Peyer's patch (tissue), 4 donors: ENCODE measurements at regions not wholly inside any gene's neighbourhood (a gene's known extent, or its start where the extent isn't known, plus 50 kb on each side); places are given as distances from the start of the nearest gene placed in this dataset.
"Not testable (repeated sequence)": the region's sequence is repeated elsewhere in the genome, so short reads cannot be mapped to it uniquely, and the experiment has no call there.

Experiments
- DNase-seq, 3 donors: peaks; one replicate each; pipeline ENCODE4 v3.0.0-alpha.2; 2017 to 2019
- H3K27ac ChIP-seq, 4 donors: fragments of 200-600 bp; sonication (generic); one replicate each; pipeline ENCODE4 v1.5.1; 2016 to 2019
- H3K27me3 ChIP-seq, 2 donors: fragments of 200-600 bp; sonication (generic); one replicate each; pipeline ENCODE4 v1.5.1; 2019
- H3K36me3 ChIP-seq, 3 donors: fragments of 200-600 bp; sonication (generic); one replicate each; pipeline ENCODE4 v1.5.1; 2016 to 2019
- H3K4me1 ChIP-seq, 4 donors: fragments of 200-600 bp; sonication (generic); one replicate each; pipeline ENCODE4 v1.5.1; 2016 to 2019
- H3K4me3 ChIP-seq, 4 donors: fragments of 200-600 bp; sonication (generic); 1 replicate in 3 of 4; 2 replicates in 1 of 4; pipeline ENCODE4 v1.5.1; 2016 to 2019; ENCODE audit warnings: mild to moderate bottlenecking in 1 of 4
- H3K9me3 ChIP-seq, 4 donors: fragments of 200-600 bp; sonication (generic); one replicate each; pipeline ENCODE4 v1.5.1; 2016 to 2019; ENCODE audit warnings: mild to moderate bottlenecking in 1 of 4
- POLR2A ChIP-seq, 2 donors: fragments of 450-650 bp; IDR thresholded peaks; one replicate each; pipeline ENCODE4 v1.5.1; 2017; ENCODE audit warnings: antibody characterized with exemption in 2 of 2, mild to moderate bottlenecking in 2 of 2, moderate library complexity in 2 of 2
- TF ChIP-seq, protein P1 (sequence below), 6 experiments: fragments of 450-650 bp in 4 of 6; fragments of 200-600 bp in 2 of 6; sonication (generic) in 1 of 6; IDR thresholded peaks; one replicate each; pipeline ENCODE4 v1.5.1; 2017 to 2019; ENCODE audit warnings: antibody characterized with exemption in 6 of 6, mild to moderate bottlenecking in 3 of 6, moderate library complexity in 1 of 6

DNA sequence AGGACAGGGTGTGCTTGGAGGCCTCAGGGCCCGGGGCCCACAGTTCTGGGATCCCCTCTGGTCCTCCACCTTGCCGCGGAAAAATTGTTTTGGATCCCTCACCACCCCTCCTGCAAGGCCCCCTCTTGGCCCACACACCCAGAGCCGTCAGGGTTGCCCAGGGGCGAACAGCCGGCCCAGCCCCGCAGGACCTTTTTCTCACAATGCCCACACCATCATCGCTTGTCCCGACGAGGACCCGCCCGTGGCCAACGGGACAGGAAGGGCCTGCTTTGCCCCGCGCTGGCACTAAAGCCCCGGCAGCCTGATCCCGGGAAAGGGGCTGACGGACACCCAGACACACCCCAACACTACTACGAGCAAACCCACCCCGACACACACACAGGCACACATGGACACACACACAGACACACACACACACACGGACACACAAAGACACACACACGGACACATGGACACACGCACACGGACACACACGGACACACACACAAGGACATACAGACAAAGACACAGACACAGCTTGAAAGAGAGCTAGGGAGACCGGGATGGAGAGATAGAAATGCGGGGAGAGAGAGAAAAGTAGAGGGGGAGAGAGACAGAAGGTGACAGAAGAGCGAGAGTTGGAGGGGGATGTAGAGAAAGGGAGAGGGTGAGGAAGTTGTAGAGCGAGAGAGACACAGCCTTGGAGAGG, 1493.5 kb upstream of the DEFB115 start:
- DNase-seq = no peak
- no peak for TF ChIP-seq POLR2A (IDR thresholded peaks at IDR 0.05)
- TF ChIP-seq, protein P1, sequence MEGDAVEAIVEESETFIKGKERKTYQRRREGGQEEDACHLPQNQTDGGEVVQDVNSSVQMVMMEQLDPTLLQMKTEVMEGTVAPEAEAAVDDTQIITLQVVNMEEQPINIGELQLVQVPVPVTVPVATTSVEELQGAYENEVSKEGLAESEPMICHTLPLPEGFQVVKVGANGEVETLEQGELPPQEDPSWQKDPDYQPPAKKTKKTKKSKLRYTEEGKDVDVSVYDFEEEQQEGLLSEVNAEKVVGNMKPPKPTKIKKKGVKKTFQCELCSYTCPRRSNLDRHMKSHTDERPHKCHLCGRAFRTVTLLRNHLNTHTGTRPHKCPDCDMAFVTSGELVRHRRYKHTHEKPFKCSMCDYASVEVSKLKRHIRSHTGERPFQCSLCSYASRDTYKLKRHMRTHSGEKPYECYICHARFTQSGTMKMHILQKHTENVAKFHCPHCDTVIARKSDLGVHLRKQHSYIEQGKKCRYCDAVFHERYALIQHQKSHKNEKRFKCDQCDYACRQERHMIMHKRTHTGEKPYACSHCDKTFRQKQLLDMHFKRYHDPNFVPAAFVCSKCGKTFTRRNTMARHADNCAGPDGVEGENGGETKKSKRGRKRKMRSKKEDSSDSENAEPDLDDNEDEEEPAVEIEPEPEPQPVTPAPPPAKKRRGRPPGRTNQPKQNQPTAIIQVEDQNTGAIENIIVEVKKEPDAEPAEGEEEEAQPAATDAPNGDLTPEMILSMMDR (IDR thresholded peaks at IDR 0.05) = no peak

DNA sequence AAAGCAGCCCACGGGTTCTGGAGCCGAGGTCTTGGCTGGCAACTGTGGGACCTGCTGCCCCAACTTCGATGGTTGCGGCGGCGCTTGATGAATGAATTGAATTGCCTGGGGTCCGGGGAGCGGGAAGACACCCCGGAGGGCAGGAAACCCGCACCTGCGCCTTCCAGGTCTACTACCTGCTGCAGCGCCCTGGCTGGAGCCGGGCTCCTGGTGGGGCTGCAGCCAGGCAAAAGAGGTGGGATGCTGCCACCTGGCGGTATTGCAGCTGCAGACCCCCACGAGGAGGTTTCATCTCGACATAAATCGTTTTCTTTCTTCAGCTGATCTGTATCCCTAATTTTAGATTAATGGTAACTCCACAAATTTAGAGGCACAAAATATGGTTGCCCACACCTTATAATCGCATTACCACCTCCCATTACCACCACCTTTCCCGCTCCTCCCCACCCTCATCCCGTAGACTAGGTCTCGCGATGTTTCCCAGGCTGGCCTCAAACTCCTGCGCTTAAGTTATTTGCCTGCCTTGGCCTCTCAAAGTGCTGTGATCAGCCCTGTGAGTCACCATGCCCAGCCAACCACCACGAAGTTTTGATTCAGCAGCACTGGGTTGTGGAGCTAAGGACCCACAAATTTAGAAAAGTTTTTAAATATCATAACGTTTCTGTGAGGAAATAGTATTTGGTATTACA, 1492.4 kb upstream of the DEFB115 start:
- H3K4me3 ChIP-seq, H3K27ac ChIP-seq, H3K9me3 ChIP-seq, DNase-seq, H3K36me3 ChIP-seq, H3K27me3 ChIP-seq, H3K4me1 ChIP-seq: not testable (repeated sequence)

More for the DNA sequence above, 1493.5 kb upstream of the DEFB115 start:
- Histone ChIP-seq H3K4me3 (no peak overlapping the region), H3K27ac (no peak overlapping the region), H3K36me3 (no peaks in the 10 kb centered on the region), H3K9me3 (peaks cover 0 to 6% (median 0%) of the 10 kb centered on the region in 4 donors), H3K4me1 (no peaks in the 10 kb centered on the region), H3K27me3 (no peaks in the 10 kb centered on the region)

DNA sequence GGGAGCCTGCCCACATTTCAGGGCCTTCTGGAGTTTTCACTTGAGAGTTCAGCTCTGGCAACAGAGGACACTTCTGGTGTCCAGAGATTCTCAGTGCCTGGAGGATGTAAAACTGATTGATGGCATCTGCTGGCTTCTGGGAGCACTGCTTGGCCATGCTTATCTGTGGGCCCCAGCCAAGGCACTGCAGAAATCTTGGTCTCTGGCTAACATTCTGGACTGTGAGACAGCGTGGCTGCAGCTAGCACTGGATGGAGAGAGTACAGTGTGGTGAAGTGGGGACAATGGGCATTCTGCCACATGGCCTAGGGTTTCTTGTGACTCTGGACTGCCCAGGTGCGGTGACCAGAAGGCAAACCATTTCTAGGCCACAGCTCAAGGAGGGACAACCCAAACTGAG, 1479.4 kb upstream of the DEFB115 start:
- not testable (repeated sequence) for H3K27ac ChIP-seq, H3K4me3 ChIP-seq, DNase-seq, H3K27me3 ChIP-seq, H3K36me3 ChIP-seq, H3K4me1 ChIP-seq, H3K9me3 ChIP-seq

DNA sequence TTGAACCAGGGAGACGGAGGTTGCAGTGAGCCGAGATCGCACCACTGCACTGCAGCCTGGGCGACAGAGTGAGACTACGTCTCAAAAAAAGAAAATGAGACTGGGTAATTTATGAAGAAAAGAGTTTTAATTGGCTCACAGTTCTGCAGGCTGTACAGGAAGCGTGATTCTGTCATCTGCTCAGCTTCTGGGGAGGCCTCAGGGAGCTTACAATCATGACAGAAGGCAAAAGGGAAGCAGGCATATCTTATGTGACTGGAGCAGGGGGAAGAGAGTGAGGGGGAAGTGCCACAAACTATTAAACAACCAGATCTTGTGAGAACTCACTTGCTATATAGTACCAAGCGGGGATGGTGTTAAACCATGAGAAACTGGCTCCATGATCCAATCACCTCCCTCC, 1476.2 kb upstream of the DEFB115 start:
- H3K4me1 ChIP-seq, H3K27me3 ChIP-seq, H3K36me3 ChIP-seq, H3K9me3 ChIP-seq, H3K27ac ChIP-seq, DNase-seq, H3K4me3 ChIP-seq: not testable (repeated sequence)

DNA sequence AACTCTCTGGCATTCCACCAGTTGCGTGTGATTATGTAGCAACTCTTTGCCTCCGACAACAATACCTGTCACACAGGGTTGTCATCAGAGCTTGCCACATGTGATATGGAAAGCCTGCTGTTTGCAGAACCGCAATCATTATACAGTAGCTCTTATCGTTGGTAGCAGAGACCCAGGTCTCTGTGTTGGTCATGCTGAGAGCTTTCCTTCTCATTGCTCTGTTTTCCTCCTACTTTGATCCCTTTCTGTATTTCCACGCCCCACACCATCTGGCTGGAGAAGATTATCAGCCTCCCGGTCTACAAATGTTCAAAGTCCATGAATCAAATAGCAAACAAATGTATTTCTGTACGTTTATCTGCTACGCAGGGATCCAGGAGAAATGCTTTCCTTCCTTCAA, 1475.6 kb upstream of the DEFB115 start:
- DNase-seq, H3K36me3 ChIP-seq, H3K27me3 ChIP-seq, H3K27ac ChIP-seq, H3K4me3 ChIP-seq, H3K9me3 ChIP-seq, H3K4me1 ChIP-seq: not testable (repeated sequence)

DNA sequence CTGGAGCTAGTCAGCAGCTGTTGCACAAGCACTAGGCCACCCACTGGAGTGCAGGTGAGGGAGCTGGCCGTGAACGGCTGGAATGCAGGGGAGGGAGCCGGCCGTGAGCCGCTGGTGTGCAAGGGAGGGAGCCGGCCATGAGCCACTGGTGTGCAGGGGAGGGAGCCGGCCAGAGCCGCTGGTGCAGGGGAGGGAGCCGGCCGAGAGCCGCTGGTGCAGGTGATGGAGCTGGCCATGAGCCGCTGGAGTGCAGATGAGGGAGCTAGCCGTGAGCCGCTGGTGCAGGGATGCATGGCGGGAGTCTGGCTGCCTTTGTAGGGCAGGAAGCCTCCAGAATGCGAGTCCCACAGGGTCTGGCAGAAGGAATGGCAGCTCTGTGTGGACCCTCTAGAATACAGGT, 1470.0 kb upstream of the DEFB115 start:
- not testable (repeated sequence) for H3K9me3 ChIP-seq, H3K4me3 ChIP-seq, H3K27me3 ChIP-seq, H3K36me3 ChIP-seq, H3K27ac ChIP-seq, DNase-seq, H3K4me1 ChIP-seq

DNA sequence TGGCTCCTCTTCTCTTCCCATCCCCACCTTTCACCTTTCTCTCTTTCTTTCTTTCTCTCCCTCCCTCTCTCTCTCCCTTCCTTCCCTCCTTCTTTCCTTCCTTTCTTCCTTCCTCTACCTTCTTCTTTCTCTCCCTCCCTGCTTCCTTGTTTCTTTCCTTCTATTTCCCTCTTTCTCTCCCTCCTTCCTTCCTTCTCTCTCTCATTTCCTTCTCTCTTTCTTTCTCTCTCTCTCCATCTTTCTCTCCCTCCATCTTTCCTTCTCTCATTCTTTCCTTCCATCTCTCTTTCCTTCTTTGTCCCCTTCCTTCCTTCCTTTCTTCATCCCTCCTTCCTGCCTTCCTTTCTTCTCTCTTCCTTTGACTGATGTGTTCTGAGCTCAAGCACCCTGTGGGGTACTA, 1467.0 kb upstream of the DEFB115 start:
- Histone ChIP-seq H3K4me3 (no peak overlapping the region), H3K9me3 (peaks cover 0 to 6% (median 0%) of the 10 kb centered on the region in 4 donors), H3K27ac (no peak overlapping the region), H3K4me1 (no peaks in the 10 kb centered on the region), H3K36me3 (no peaks in the 10 kb centered on the region), H3K27me3 (no peaks in the 10 kb centered on the region)
- no peak for TF ChIP-seq POLR2A (IDR thresholded peaks at IDR 0.05)
- TF ChIP-seq, protein P1 (IDR thresholded peaks at IDR 0.05) = no peak
- no peak for DNase-seq

DNA sequence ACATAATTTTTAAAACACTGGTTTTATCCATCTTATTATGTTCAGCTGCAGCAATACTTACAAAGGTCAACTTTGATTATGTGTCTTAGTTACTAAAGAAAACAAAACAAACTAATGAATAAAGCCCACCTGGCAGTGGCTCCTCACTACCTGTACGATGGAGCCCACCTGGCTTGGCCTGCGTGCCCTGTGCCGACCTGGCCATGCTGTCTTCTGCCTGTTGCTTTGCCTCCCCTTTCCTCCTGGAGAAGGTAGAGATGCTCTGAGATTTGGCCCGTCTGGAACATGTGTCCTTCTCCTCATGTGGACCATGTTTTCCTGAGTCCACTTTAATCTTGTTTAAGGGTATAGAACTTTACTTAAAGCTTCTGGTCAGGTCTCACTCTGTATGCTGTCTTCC, 1426.0 kb upstream of the DEFB115 start:
- DNase-seq, H3K27ac ChIP-seq, H3K4me1 ChIP-seq, H3K36me3 ChIP-seq, H3K9me3 ChIP-seq, H3K4me3 ChIP-seq, H3K27me3 ChIP-seq: not testable (repeated sequence)

DNA sequence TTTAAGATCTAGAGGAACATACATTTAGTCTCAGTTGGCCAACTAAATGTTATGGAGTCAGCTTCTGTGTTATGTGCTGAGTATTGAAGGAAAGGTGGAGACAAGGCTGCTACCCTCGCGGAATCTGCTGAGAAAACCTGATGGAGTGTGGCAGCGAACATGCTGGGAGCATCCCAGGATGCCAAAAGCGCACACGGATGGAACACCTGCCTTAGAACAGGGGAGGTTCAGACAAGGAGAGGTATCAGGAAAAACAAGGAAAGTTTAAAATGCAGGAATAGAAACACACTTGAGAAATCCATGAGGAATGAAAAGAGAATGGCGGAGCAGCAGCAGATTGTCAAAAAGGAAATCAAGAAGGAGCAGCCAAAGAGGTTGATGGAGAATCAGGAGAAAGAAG, 1389.5 kb upstream of the DEFB115 start:
- H3K27me3 ChIP-seq, DNase-seq, H3K4me3 ChIP-seq, H3K27ac ChIP-seq, H3K4me1 ChIP-seq, H3K36me3 ChIP-seq, H3K9me3 ChIP-seq: not testable (repeated sequence)

DNA sequence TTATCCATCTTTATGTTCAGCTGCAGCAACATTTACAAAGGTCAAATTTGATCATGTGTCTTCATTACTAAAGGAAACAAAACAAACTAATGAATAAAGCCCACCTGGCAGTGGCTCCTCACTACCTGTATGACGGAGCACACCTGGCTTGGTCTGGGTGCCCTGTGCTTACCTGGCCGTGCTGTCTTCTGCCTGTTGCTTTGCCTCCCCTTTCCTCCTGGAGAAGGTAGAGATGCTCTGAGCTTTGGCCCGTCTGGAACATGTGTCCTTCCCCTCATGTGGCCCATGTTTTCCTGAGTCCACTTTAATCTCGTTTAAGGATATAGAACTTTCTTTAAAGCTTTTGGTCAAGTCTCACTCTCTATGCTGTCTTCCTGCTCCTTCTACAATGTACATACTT, 1388.8 kb upstream of the DEFB115 start:
- H3K36me3 ChIP-seq, H3K9me3 ChIP-seq, DNase-seq, H3K4me3 ChIP-seq, H3K27me3 ChIP-seq, H3K4me1 ChIP-seq, H3K27ac ChIP-seq: not testable (repeated sequence)

DNA sequence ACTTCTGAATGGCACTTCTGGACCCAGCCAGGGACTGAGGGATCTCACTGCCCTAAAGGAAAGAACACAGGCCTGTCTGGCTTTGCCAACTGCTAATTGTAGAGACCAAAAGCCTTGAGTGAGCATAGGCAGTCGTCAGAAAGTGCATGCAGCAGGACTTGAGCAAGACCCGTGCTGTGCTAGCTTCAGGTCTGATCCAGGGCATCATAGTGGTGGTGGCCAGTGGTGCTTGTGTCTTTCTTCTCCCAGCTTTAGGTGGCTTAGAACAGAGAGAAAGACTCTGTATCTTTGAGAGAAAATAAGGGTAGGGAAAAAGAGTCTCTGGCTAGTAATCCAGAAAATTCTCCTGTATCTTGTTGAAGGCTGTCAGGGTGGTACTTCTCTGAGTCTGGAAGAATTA, 1385.6 kb upstream of the DEFB115 start:
- H3K9me3 ChIP-seq, H3K36me3 ChIP-seq, DNase-seq, H3K4me1 ChIP-seq, H3K27ac ChIP-seq, H3K4me3 ChIP-seq, H3K27me3 ChIP-seq: not testable (repeated sequence)
